ENCODE measurements at regions not wholly inside any gene's neighbourhood (a gene's known extent, or its start where the extent isn't known, plus 50 kb on each side); places are given as distances from the start of the nearest gene placed in this dataset.

- TF ChIP-seq USF2 (CRISPR knock-in tag; IDR thresholded peaks at IDR 0.05) (no peak), CREM (CRISPR knock-in tag; IDR thresholded peaks at IDR 0.05) (no peak), ZNF121 (CRISPR knock-in tag; IDR thresholded peaks at IDR 0.05) (no peak)
These were observed 112.8 kb downstream of the C1D start for GRCh38 chr2:67950018-67950417.
